ENCODE measurements at regions not wholly inside any gene's neighbourhood (a gene's known extent, or its start where the extent isn't known, plus 50 kb on each side); places are given as distances from the start of the nearest gene placed in this dataset.

- TF ChIP-seq TAF1 (IDR thresholded peaks at IDR 0.05; ENCODE audit: borderline replicate concordance, low read depth, low read length) (no peak), POLR2AphosphoS5 (IDR thresholded peaks at IDR 0.05; ENCODE audit: low read depth, low read length) (no peak), POLR2A (IDR thresholded peaks at IDR 0.05; ENCODE audit: low read depth, low read length) (no peak)
Observed at GRCh38 chr3:148584438-148584837, 113.3 kb upstream of the AGTR1 start.
